ENCODE measurements at regions not wholly inside any gene's neighbourhood (a gene's known extent, or its start where the extent isn't known, plus 50 kb on each side); places are given as distances from the start of the nearest gene placed in this dataset.
A peak's percentile ranks its signal among the peaks of the same experiment; 100 is the strongest.

DNA sequence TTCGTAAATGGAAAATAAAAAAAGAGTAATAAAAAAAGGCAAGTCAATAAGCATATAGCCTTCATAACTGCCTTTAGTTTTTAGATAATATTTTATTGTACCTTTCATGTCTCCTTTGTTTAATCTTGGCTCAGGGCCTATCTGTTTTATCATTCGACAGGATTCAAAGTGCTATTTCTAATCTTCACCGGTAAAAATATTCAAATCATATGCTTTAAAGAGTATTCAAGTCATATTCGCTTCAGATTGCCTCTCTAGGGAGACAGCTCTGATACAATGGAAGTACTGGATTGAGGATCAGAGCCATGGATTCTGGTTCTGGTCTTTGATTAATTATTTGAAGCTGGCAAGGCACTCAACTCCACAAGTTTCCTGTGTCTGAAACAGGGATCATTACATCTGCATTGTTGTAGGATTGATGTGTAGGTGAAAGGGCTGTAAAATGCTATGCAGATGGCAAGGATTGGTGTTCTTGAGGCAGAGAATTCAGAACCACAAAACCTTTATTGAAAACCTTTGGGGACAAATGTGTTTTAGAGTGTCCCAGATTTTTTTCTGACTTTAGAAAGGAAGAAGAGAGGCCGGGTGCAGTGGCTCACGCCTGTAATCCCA lies 84.3 kb upstream of the RAPH1 start:
- H3K27ac ChIP-seq: peak overlapping the region; percentile 79
- TF ChIP-seq, protein P1, sequence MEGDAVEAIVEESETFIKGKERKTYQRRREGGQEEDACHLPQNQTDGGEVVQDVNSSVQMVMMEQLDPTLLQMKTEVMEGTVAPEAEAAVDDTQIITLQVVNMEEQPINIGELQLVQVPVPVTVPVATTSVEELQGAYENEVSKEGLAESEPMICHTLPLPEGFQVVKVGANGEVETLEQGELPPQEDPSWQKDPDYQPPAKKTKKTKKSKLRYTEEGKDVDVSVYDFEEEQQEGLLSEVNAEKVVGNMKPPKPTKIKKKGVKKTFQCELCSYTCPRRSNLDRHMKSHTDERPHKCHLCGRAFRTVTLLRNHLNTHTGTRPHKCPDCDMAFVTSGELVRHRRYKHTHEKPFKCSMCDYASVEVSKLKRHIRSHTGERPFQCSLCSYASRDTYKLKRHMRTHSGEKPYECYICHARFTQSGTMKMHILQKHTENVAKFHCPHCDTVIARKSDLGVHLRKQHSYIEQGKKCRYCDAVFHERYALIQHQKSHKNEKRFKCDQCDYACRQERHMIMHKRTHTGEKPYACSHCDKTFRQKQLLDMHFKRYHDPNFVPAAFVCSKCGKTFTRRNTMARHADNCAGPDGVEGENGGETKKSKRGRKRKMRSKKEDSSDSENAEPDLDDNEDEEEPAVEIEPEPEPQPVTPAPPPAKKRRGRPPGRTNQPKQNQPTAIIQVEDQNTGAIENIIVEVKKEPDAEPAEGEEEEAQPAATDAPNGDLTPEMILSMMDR (conservative IDR thresholded peaks at IDR 0.05): no peak

DNA sequence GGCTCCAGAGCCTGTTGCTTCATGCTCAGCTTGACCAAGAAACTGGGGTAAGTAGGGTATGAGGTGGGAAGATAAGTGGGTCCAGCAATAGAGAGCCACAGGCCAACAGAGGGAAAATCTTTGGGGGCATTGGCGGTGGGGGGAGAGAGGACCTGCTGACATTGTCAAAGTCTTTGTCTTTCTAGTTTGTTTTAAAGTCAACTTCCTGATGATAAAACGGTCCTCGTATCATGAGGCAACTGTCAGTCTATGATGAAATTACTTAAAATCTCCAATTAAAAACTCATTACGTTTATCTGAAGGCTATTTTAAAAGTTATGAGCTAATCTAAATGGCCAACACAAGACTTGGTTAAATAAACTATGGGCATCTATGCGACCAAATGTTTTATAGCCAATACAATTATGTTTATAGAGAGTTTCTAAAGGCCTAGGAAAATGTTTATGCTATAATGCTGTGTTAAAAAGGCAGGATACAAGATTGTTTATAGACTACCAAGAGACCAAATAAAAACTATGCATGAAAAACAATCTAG lies 84.4 kb upstream of the CD28 start:
- no peak overlapping the region for H3K27ac ChIP-seq
- TF ChIP-seq, protein P1 (conservative IDR thresholded peaks at IDR 0.05): no peak

DNA sequence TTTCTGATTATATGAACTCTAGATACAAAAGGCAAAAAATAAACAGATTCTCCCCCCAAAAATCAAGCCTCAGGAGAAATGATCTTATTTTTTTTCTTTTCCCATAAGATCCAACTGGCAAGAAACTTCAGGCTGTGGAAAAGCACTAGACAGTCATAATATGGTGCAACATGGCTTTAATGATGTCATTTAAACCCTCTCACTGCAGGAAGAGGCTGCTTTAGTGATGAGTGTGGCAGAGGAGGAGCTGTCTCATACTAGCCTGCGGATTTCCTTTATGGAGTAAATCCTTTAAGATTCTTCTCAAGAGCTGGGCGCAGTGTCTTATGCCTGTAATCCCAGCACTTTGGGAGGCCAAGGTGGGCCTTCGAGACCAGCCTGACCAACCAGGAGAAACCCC lies 83.3 kb upstream of the CD28 start:
- TF ChIP-seq, protein P1 (conservative IDR thresholded peaks at IDR 0.05): no peak
- peak overlapping the region; percentile 31; the same call in 1 of the 2 replicates for H3K27ac ChIP-seq

DNA sequence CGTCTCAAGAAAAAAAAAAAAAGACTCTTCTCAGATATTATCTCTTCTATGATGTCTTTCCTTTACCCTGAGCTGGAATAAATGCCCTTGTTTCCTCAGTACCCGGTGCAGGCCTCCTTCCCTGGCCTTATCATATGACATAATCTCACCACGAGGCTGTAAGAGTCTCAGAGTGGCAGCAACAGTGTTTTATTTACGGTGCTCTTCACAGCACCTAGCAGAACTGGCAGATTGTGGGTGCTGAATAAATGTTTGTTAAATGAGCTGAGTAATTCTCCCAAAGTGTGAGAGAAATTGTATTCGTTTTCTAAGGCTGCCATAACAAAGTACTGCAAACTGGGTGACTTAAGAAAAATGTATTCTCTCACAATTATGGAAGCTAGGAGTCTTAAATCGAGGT lies 82.8 kb upstream of the CD28 start:
- TF ChIP-seq, protein P1 (conservative IDR thresholded peaks at IDR 0.05): no peak
- H3K27ac ChIP-seq: peak overlapping the region; percentile 31; the same call in 1 of the 2 replicates

DNA sequence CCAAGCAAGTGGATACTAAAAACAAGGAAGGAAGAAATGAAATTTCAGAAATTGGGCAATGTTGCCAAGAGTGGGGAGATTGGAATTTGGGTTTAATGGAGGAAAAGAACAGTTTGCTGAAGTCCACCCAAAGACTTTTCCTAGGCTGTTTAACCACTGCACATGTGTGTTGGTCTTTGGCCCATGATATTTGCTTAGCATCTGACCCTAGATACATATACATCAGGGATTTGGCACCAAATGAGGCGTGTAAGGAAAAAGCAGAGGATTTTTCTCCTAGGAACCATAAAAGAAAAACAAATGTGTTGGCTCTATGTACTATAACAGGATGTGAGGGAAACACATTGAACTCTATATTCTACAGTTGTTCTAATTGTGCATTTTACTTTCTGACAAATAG lies 80.7 kb upstream of the CD28 start:
- peak overlapping the region; percentile 14 for H3K27ac ChIP-seq
- TF ChIP-seq, protein P1 (conservative IDR thresholded peaks at IDR 0.05): no peak

DNA sequence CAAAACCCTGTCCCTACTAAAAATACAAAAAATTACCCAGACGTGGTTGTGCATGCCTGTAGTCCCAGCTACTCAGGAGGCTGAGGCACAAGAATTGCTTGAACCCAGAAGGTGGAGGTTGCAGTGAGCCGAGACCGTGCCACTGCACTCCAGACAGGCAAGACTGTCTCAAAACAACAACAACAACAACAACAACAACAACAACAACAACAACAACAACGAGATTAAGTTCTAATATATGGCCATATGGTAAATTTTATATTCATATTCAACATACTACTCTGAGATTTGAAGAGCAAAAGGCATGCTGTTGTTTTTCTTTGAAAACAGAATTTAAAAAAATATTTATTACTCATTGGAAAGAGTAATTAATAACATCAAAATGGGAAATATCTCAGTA lies 80.2 kb upstream of the CD28 start:
- peak overlapping the region; percentile 14 for H3K27ac ChIP-seq

DNA sequence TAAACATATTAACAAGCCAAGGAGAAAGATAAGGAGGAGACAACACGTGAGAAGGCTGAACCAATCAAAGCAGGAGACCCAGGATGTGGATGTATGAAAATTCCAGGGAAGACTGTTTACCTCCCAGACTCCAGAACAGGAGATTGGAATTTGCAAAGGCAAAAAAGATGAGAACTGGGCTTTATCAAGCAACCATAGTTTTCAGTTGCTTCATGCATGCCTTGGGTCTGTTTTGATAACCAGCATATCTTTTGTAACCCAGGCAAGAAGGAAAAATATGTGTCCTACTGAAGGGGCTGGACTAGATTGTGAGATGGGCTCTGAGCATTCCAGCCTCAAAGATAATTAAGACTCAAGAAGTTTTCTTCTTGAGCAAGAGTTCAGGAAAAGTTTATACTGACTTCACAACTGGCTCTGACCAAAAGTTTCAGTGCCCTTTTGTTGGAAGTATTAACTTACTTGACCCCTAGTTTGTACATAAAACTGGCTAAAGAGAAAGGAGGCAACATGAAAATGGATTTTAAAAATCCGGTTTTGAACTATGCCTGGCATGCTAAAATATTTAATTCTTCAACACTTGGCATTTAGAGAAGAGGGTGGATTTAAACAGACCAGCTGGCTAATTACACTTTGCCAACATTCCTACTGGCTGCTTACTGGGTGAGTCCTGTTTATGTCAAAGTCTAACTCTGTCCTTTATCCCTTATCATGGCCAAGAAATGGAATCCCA lies 79.3 kb upstream of the CD28 start:
- TF ChIP-seq, protein P1 (conservative IDR thresholded peaks at IDR 0.05): no peak
- H3K27ac ChIP-seq: no peak overlapping the region

DNA sequence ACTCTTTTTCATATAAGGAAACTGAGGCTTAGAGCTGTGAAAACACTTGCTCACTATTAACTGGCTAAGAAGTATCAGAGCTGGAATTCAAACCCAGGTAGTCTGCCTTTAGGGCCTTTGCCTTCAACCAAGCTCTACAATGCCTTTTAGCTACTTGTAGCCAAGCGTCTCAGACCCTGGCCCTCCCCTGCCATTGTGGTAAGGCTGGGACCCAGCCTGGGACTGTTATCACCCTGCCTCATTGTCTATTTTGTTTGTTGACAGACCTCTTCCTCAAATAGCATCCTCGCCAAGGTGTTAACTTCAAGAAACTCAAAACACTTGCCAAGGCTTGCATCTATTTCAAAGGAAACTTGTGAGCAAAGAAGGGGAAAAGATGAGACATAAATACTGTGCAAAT lies 76.7 kb upstream of the CD28 start:
- TF ChIP-seq, protein P1 (conservative IDR thresholded peaks at IDR 0.05): no peak
- H3K27ac ChIP-seq: peak overlapping the region; percentile 85
